ENCODE measurements at regions not wholly inside any gene's neighbourhood (a gene's known extent, or its start where the extent isn't known, plus 50 kb on each side); places are given as distances from the start of the nearest gene placed in this dataset.

DNA sequence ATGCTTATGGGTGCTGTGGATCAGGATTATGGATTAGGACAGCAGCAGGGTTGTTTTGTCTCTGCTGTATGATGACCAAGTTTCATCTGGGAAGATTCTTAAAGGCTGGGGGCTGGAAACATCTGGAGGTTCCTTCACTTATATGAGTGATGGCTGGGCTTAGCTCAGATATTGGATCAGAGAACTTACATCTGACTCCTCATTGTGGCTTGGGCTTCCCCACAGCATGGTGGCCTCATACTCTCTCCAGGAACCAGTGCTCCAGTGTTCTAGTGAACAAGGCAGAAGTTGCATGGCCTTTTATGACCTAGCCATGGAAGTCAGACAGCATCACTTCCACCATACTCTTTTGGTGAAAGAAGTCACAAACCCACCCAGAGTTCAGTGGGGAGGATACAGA is 336.1 kb upstream of the TBX3 start:
- TF ChIP-seq RNF2 (IDR thresholded peaks at IDR 0.05; ENCODE audit: borderline replicate concordance, low read depth) (no peak), RAD21 (conservative IDR thresholded peaks at IDR 0.05 in 1 of 2, IDR thresholded peaks at IDR 0.05 in 1 of 2) (no peak), EP300 (IDR thresholded peaks at IDR 0.05) (no peak), POLR2A (IDR thresholded peaks at IDR 0.05; ENCODE audit: low read length) (no peak)
- TF ChIP-seq, protein P1, sequence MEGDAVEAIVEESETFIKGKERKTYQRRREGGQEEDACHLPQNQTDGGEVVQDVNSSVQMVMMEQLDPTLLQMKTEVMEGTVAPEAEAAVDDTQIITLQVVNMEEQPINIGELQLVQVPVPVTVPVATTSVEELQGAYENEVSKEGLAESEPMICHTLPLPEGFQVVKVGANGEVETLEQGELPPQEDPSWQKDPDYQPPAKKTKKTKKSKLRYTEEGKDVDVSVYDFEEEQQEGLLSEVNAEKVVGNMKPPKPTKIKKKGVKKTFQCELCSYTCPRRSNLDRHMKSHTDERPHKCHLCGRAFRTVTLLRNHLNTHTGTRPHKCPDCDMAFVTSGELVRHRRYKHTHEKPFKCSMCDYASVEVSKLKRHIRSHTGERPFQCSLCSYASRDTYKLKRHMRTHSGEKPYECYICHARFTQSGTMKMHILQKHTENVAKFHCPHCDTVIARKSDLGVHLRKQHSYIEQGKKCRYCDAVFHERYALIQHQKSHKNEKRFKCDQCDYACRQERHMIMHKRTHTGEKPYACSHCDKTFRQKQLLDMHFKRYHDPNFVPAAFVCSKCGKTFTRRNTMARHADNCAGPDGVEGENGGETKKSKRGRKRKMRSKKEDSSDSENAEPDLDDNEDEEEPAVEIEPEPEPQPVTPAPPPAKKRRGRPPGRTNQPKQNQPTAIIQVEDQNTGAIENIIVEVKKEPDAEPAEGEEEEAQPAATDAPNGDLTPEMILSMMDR (IDR thresholded peaks at IDR 0.05), result no peak
- TF ChIP-seq, protein P2, sequence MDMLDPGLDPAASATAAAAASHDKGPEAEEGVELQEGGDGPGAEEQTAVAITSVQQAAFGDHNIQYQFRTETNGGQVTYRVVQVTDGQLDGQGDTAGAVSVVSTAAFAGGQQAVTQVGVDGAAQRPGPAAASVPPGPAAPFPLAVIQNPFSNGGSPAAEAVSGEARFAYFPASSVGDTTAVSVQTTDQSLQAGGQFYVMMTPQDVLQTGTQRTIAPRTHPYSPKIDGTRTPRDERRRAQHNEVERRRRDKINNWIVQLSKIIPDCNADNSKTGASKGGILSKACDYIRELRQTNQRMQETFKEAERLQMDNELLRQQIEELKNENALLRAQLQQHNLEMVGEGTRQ (IDR thresholded peaks at IDR 0.05), result no peak

Measured in A549 (cell line).